Activated CD4-positive, CD25-positive, alpha-beta regulatory T cell (primary cell): ENCODE measurements at regions not wholly inside any gene's neighbourhood (a gene's known extent, or its start where the extent isn't known, plus 50 kb on each side); places are given as distances from the start of the nearest gene placed in this dataset.

Experiments used
- DNase-seq, 4 experiments: peaks; one replicate each; lab custom pipeline; 2025; lab: John Stamatoyannopoulos, UW

- no peak for DNase-seq
Measured at GRCh38 chr6:15730442-15730841, 67.6 kb upstream of the DTNBP1 start.

- no peak for DNase-seq
Measured at GRCh38 chr6:15722731-15723130, 59.9 kb upstream of the DTNBP1 start.

GRCh38 chr6:15716889-15717288, 54.1 kb upstream of the DTNBP1 start:
- DNase-seq, result no peak

- DNase-seq, result no peak
Measured at GRCh38 chr6:15715851-15716250, 53.0 kb upstream of the DTNBP1 start.

DNA sequence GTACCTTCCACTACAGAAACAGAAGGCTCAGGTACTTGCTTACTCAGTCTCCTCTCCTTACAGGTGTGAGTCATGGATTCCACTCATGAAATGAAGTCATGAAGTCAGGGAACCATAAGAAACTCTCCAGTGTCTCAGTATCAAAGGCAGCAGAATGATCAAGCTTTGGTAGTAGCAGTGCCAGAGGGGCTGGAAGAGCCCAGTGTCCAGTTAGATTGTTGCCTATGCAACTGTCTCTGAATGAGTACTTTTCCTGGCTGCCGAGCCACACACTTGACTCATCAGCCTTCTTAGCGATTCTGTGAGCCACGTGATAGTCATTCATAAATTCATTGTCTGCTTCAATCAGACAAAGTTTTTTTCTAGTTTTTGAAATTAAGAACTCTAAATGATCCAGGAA, 52.2 kb upstream of the DTNBP1 start:
- DNase-seq, result no peak

DNA sequence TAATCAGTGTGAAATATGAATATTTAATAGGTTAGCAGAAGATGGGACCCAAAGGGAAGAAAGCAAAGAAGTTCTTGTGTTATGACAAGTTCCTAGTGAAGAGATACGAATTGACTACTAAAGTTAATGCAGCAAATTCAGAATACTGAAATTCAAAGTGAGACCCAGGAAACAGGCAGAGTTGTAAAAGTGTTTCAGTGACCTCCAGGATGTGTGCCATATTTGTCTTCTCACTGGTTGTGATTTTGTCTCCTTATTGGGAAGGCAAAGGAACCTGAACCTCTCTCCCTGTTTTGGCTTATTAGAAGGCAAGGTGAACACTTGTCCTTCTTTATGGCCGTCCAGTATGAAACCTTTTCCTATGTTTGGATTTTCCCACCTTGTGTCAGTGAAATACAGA, 51.8 kb upstream of the DTNBP1 start:
- no peak for DNase-seq

GRCh38 chr6:15713325-15713724, 50.5 kb upstream of the DTNBP1 start:
- no peak for DNase-seq

DNA sequence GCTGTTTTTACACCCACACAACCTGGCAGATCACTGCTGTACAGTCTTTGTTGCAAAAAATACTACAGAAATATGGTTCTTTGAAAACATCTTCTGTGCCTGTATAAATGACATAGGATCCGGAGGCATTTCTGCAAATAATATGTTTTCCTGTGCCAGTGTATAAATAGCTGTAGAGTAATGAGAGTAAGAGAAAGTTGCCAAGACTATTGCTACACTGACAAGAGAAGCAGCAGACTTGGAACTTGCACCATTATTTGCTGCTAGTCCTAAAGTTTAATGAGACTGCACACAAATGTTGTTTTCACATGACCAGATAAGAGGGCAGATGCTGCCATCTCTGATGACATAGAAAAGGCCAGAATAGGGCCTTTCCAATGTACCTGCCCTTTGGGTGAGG, 50.0 kb upstream of the DTNBP1 start:
- DNase-seq, result no peak
